Ecto neural progenitor cell (in vitro differentiated cells): ENCODE measurements at regions not wholly inside any gene's neighbourhood (a gene's known extent, or its start where the extent isn't known, plus 50 kb on each side); places are given as distances from the start of the nearest gene placed in this dataset.
"Not testable (repeated sequence)": the region's sequence is repeated elsewhere in the genome, so short reads cannot be mapped to it uniquely, and the experiment has no call there.

Experiments
- DNase-seq: peaks from one replicate; pipeline ENCODE4 v3.0.0-alpha.2; 2018; ENCODE audit warnings: low spot score

GRCh38 chr2:181737302-181737701 lies 57.0 kb upstream of the NEUROD1 start:
- DNase-seq, result not testable (repeated sequence)

DNA sequence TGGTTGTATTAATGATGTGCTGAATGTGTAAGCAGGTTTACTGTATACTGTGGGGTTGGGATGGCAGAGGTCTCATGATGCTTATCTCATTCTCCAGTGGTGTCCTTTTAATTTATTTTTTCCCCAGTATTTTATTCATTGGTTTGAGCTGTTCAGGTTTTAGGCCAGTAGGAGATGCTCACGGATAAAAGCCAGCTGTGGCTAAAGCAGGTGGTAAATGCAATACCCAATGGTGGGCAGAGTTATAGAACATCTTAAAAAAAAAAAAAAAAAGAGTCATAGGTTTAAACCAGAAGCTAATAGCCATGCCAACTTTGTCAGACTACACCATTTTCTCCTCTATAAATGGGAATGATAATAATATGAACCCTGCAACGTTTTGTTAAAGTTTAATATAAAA lies 57.8 kb upstream of the NEUROD1 start:
- DNase-seq, result no peak

- no peak for DNase-seq
These were observed 58.2 kb upstream of the NEUROD1 start for GRCh38 chr2:181738563-181738962.

DNA sequence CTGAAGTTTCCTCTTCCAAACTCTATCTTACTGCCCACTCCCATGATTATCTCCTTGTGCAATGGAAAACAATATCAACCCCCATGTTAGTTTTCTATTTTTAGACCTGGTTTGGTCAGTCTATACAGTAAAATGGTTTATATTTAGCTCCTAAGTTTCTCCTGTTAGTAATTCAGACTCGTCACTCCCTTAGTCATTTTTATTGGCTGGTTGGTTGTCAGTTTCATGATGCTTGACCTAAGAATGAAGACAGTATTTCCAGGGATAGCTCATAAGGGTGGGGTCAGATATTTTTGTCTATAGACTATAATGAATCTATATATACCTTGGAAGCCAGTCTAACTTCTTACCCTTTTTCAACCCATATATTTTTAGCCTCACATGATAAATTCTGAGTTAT lies 61.4 kb upstream of the NEUROD1 start:
- DNase-seq, result no peak

GRCh38 chr2:181742361-181742760 lies 62.0 kb upstream of the NEUROD1 start:
- DNase-seq, result no peak

DNA sequence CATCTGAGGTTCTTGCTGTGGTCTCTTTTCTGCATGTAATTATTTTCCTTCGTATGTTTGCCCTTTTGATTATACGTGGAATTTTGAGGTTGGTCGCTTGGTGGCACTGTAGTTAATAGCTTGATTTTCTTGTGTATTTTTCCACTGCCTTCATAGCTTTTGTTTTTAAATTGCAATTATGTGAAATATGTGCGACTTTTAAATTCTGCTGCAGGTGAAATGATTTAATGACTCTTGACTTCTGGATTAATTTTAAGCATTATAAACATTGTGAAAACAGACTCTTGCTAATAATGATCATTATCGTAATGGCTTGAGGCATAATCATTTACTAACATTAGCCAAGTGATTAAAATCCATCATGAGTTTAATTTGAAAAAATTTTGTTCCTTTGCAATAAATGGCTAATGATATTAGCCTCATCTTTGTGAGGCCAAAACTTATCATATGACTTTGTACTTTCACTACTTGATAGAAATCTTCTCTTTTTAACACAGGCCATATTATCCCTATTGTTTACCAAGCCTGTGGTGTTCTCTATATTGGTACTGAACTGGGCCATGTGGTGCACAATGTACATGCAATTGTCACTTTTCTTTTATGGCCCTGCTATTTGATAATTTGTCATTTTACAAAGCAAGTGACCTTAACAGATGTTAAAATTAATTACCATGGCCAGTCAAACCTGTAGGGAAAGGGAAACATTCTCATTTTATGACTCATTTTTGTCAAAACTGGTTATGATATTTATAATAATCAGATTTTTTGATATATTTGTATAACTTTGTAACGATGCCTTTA lies 62.8 kb upstream of the NEUROD1 start:
- DNase-seq, result no peak

DNA sequence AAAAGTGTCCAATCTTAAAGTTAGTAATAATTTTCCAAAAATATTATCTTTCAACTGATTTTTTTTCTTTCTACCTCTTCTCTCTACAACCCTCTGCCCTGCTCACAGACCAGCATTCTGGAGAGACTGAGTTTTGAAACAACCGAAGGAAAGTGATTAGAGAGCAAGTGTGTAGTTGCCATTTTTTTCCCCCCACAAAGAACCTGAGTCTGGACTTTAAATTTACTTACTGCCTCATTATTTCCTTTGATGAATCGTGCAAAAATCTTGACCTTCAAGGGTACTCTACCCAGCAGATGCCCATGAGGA lies 63.4 kb upstream of the NEUROD1 start:
- no peak for DNase-seq

DNA sequence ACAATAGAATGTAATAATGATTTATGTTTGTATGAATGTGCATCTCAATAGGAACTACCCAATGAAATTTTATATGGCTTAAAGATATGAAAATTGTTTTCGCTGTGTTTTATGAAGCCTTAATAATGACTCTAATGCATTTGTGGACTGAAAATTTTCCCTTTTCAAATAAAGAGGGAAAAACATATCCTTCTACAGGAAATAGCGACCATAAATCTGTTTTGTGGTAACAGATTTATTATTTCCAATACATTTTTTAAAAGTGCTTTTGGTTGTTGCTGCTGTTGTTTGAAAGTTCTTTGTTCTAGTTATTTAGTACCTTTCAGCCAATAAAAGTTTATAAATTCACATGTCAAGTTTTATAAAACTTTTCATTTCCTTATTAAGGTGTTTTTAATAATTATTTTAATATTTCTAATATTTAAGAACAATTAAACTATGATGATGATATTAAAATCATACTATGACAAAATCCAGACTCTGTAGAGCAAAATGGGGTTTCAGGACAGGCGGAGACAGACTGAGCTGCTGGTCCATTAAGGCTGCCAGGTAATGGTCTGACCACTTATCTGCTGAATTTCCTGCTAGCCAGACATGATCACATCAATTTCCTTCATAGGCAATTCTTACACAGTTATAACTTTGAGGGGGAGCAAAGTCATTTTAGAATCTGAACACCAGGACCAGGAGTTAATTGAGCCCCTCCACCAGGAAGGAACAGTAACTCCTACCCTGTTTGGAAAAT lies 65.7 kb upstream of the NEUROD1 start:
- no peak for DNase-seq

DNA sequence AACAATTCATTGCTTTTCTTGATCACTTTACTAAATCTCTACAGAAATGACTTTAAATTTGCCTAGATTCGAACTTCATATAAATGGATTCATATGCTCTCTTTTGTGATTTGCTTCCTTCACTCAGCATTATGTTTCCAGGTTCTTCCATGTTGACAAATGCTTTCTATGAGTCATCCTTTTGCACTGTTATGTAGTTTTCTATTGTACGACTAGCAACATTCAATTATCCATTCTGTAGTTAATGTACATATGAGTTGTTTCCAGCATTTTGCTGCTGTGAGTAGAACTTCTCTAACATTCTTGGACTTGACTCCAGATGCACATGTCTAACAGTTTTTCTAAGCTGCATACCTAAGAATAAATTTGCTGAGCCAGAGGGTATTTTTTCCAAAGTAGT lies 66.5 kb upstream of the NEUROD1 start:
- DNase-seq, result no peak

GRCh38 chr2:181750305-181750704 lies 70.0 kb upstream of the NEUROD1 start:
- no peak for DNase-seq

DNA sequence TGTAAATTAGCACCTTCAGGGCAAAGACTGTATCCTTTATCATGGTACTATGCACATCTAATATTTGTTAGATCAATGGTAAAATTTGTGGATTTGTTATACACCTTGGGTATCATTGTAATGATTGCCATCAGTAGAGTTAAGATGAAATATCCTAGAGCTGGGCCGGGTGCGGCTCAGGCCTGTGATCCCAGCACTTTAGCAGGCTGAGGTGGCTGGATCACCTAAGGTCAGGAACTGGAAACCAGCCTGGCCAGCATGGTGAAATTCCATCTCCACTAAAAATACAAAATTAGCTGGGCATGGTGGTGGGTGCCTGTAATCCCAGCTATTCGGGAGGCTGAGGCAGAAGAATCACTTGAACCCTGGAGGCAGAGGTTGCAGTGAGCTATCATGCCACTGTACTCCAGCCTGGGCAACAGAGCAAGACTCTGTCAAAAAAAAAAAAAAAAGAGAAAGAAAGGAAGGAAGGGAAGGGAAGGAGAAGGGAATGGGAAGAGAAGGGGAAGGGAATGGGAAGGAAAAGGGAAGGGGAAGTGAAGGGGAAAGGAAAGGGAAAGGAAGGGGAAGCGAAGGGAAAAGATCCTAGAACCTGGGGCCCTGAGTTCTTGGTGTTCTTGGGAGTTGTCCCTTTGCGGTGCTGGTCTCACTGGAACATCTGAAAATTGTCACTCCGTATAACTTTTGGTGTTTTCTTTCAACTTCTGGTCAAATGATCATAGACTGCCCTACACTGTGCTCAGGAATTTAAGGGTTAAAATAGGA lies 71.1 kb upstream of the NEUROD1 start:
- DNase-seq, result no peak

DNA sequence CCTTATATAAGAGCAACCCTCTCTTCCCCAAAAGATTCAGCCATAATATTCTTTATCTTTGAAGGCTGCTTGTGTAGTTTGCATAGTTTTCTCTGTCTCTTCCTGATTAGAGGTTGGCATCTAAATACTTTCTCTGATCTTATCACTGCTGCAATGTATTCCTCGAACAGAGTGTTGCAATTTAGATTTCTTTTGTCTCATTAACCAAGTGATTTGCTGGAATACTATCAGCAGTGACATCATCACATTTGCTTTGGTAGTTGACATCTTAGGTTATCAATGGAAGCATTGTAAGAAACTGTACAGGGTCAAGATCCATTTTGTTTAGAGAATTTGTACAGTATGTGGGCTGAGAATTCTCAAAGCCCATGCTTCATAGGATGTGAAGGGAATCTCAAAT lies 72.0 kb upstream of the NEUROD1 start:
- DNase-seq, result no peak

GRCh38 chr2:181753686-181754085 lies 73.4 kb upstream of the NEUROD1 start:
- no peak for DNase-seq

GRCh38 chr2:181754105-181754504 lies 73.8 kb upstream of the NEUROD1 start:
- no peak for DNase-seq

DNA sequence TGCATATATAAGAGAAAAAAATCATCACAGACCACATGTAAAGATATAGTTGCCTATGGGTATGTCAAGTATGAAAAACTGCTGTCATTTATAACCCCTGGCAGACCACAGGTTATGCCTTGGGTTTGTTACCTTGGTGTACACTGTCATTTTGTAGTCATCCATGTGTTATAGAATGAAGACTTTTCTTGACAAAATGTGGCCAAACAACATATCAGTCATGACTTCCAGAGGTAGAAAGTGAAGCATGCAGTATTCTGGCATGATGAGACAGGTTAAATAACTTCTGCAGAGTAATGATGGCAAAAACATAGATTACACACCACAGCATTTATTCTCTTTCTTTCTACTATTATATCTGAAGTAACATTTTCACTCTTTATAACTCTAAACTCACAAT lies 74.9 kb upstream of the NEUROD1 start:
- DNase-seq, result no peak

DNA sequence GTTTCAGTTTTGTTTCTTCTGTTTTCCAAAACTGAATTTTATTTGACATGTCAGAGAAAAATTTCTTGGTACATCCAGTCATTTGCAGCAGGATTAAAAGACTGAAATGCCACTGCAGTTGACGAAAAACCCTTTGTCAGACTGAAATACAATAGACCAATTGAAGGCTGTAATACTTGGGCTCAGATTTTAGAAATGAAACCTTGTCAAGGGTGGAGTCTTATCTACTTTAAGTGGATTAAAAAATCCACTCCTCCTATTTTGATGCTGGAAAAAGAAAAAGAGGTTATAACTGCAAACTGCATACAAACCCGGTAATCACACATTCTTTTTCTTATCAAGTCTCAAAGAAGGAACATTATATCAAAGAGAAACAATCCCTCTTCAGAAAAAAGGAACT lies 80.2 kb upstream of the NEUROD1 start:
- no peak for DNase-seq

DNA sequence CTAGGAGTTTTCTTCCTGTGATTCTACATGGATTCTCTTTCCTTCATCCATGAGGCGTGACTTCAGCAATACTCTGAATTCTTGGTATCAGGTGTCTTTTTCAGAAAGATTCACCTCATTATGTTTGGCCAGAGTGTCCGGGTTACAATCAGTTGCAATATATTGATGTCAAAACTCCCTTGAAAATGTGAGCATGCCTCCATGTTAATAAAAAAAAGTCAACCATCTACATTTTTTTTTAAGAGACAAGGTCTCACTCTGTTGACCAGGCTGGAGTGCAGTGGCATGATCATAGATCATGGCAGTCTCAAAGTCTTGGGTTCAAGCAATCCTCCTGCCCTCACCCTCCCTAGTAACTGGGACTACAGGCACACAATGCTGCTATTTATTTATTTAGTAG lies 80.9 kb upstream of the NEUROD1 start:
- no peak for DNase-seq

- no peak for DNase-seq
These were observed 81.7 kb upstream of the NEUROD1 start for GRCh38 chr2:181762000-181762399.

GRCh38 chr2:181762848-181763247 lies 82.5 kb upstream of the NEUROD1 start:
- no peak for DNase-seq

DNA sequence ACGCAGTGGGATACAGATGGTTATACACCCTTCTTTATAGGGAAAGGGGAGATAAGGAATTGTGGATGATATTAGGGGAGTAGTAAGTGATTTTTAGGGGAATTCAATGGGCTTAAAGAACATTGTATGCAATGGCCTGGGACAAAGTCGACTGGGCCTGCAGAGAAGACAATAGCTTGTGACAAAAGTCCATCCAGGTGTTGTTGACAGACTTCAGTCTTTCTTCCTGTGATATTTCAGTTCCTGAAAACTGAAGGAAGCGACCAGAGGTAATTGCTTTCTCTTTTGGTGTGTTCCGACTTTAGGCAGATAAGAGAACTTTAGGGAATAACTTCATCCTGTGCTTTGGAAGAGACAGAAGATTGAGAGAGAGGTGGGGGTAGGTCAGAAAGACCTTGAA lies 83.1 kb upstream of the NEUROD1 start:
- no peak for DNase-seq

DNA sequence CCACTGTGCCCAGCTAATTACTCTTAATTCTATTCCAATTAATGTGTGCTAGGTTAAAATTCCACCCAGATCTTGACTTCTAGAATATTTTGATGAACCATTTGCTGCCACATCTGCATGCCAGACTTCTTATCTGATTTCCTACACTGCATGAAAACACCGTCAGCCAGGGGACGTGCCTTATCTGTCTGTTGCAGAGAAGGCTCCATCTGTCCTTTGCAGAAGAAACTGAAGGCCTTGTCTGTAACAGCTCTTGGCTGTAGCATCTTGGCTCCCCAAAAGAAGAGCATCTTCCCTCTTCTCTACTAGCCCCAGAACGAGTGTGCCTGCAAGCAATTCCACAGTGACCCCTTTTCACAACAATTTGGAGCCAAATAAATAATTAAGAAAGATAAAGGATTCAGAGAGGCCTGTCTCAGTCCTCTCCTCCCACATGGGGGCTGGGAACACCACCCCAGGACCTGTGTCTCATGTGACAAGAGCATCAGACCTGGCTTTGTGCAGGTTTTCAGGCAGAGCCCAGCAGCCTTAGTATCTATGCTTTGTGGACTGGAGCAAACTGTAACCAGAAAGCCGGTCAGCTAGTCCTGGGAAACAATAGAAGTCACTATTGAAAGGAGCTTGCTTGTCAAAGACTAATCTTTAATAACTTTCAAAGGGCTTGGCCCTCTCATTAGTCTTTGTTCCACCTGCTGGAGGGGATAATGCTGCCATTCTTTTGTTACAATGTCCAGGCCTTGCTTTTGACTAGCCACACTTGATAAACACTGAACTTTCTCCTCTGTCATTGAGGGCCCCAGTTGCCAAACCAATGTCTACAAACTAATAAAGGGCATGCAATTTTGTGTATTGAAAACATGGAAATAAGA lies 84.0 kb upstream of the NEUROD1 start:
- DNase-seq, result no peak

DNA sequence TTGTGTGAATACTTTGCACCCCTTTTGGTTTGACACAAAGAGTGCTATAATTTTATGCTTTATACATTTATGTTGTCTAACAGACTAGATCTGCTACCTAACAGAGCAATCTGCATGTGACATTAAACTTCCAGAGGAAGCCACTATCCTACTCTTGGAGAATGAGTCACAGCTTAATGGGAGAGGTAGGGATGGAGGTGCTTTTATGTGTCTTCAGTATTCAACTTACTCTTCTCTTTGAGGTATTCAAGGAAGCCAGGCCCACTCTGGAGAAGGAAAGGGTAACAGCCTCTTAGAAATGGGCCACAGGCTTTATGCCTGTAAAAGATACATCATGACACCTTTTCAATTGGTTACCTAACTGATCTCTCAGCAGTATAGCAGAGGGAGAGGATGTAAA lies 85.8 kb upstream of the NEUROD1 start:
- no peak for DNase-seq
